OCI-LY1 (cell line): ENCODE measurements at regions not wholly inside any gene's neighbourhood (a gene's known extent, or its start where the extent isn't known, plus 50 kb on each side); places are given as distances from the start of the nearest gene placed in this dataset.

ENCODE experiments used
- EZH2 ChIP-seq: fragments of 200-600 bp; sonication (generic), shearing (Covaris generic); IDR thresholded peaks from 2 replicates; pipeline ENCODE4 v1.8.0; 2017; ENCODE audit warnings: borderline replicate concordance, mixed run types, mild to moderate bottlenecking, antibody characterized with exemption, low read length, moderate library complexity, mixed read lengths
- TF ChIP-seq, protein P1 (sequence below): fragments of 200-600 bp; sonication (generic), shearing (Covaris generic); IDR thresholded peaks from 2 replicates; pipeline ENCODE4 v1.5.1; 2017; ENCODE audit warnings: mild to moderate bottlenecking, antibody characterized with exemption, low read length, moderate library complexity, mixed read lengths

DNA sequence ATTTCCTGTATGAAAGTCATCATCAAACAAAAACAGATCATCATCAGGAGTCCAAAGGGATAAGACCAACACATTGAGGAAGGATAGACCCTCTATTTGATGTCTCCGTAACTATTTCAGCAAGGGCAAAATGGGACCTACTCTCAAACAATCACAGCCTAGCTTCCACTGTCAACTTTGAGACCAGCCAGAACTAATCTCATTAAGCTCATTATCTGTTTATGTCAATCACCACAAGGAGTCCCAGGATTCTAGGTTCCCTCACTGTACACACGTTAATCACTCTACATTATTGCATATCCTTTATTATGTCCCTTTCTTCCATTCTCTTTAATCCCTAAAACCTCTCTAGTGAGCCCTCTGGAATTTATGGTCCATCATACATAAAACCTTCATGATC is 370.3 kb upstream of the LINC00305 start:
- TF ChIP-seq, protein P1, sequence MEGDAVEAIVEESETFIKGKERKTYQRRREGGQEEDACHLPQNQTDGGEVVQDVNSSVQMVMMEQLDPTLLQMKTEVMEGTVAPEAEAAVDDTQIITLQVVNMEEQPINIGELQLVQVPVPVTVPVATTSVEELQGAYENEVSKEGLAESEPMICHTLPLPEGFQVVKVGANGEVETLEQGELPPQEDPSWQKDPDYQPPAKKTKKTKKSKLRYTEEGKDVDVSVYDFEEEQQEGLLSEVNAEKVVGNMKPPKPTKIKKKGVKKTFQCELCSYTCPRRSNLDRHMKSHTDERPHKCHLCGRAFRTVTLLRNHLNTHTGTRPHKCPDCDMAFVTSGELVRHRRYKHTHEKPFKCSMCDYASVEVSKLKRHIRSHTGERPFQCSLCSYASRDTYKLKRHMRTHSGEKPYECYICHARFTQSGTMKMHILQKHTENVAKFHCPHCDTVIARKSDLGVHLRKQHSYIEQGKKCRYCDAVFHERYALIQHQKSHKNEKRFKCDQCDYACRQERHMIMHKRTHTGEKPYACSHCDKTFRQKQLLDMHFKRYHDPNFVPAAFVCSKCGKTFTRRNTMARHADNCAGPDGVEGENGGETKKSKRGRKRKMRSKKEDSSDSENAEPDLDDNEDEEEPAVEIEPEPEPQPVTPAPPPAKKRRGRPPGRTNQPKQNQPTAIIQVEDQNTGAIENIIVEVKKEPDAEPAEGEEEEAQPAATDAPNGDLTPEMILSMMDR = no peak
- no peak for TF ChIP-seq EZH2
